PC-3 (cell line): ENCODE measurements at regions not wholly inside any gene's neighbourhood (a gene's known extent, or its start where the extent isn't known, plus 50 kb on each side); places are given as distances from the start of the nearest gene placed in this dataset.

Experiments used
- EZH2 ChIP-seq: fragments of 300-600 bp; sonication (generic); IDR thresholded peaks from one replicate; pipeline ENCODE4 v1.6.1; 2017; ENCODE audit warnings: antibody characterized with exemption, mild to moderate bottlenecking, low read length; ENCODE audit not compliant: unreplicated experiment
- TF ChIP-seq, protein P1 (sequence below): fragments of 300-600 bp; sonication (generic); conservative IDR thresholded peaks from 2 replicates; pipeline ENCODE4 v1.5.1; 2017; ENCODE audit warnings: antibody characterized with exemption, low read depth, mild to moderate bottlenecking, low read length

DNA sequence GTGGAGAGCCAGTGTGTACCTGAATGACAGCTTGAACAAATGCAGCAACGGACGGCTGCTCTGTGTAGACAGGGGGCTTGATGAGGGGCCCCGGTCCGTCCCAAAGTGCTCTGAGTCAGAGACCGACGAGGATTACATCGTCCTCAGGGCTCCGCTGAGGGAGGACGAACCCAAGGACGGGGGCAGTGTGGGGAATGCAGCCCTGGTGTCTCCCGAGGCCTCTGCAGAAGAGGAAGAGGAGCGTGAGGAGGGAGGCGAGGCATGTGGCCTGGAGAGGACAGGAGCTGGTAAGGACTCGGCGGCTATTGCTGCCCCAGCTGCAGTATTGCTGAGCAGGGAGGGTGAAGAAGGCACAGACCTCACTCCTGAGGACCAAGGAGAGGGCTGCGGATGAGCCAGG lies 54.4 kb upstream of the WNT7A start:
- no peak for TF ChIP-seq EZH2
- TF ChIP-seq, protein P1, sequence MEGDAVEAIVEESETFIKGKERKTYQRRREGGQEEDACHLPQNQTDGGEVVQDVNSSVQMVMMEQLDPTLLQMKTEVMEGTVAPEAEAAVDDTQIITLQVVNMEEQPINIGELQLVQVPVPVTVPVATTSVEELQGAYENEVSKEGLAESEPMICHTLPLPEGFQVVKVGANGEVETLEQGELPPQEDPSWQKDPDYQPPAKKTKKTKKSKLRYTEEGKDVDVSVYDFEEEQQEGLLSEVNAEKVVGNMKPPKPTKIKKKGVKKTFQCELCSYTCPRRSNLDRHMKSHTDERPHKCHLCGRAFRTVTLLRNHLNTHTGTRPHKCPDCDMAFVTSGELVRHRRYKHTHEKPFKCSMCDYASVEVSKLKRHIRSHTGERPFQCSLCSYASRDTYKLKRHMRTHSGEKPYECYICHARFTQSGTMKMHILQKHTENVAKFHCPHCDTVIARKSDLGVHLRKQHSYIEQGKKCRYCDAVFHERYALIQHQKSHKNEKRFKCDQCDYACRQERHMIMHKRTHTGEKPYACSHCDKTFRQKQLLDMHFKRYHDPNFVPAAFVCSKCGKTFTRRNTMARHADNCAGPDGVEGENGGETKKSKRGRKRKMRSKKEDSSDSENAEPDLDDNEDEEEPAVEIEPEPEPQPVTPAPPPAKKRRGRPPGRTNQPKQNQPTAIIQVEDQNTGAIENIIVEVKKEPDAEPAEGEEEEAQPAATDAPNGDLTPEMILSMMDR: no peak
